Spleen (tissue), 7 donors: ENCODE measurements at regions not wholly inside any gene's neighbourhood (a gene's known extent, or its start where the extent isn't known, plus 50 kb on each side); places are given as distances from the start of the nearest gene placed in this dataset.

Experiments used
- POLR2AphosphoS5 ChIP-seq, 3 donors: sonication (generic); formaldehyde crosslinking; IDR thresholded peaks; one replicate each; pipeline ENCODE4 v1.5.1; 2017; ENCODE audit warnings: antibody characterized with exemption in 3 of 3
- TF ChIP-seq, protein P1 (sequence below), 11 experiments: fragments of 200-600 bp in 7 of 11; fragments of 450-650 bp in 4 of 11; sonication (generic) in 4 of 11; IDR thresholded peaks in 8 of 11; conservative IDR thresholded peaks in 3 of 11; 1 replicate in 7 of 11; 2 replicates in 4 of 11; pipeline versions ENCODE4 v1.4.0 to v1.8.0; 2016 to 2021; ENCODE audit warnings: antibody characterized with exemption in 11 of 11, inconsistent platforms in 4 of 11, mild to moderate bottlenecking in 1 of 11
- donor health status: DM: no; HTN: no; CAD: no; lungs with moderate emphysema.
- donor health status: DM: no; HTN: no; CAD: no.
- donor health status: DM: no; HTN: no; CAD: no.

DNA sequence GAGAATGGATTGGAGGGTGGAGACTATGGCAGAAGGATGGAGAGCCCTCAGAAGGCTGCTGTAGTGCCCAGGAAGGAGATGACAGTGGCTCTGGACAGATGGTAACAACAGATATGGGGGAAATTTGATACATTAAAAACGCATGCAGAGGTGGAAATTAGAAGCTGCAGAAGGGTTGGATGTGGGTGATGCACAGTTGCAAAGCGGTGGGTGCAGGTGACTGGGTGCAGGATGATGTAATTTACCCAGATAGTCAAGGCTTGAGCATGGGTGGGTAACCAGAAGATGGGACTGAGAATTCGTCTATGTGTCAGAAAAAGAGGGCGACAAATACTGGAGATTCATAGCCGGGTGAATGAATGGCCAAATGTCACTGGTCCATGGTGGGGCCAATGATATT is 570.3 kb downstream of the MN1 start:
- TF ChIP-seq, protein P1, sequence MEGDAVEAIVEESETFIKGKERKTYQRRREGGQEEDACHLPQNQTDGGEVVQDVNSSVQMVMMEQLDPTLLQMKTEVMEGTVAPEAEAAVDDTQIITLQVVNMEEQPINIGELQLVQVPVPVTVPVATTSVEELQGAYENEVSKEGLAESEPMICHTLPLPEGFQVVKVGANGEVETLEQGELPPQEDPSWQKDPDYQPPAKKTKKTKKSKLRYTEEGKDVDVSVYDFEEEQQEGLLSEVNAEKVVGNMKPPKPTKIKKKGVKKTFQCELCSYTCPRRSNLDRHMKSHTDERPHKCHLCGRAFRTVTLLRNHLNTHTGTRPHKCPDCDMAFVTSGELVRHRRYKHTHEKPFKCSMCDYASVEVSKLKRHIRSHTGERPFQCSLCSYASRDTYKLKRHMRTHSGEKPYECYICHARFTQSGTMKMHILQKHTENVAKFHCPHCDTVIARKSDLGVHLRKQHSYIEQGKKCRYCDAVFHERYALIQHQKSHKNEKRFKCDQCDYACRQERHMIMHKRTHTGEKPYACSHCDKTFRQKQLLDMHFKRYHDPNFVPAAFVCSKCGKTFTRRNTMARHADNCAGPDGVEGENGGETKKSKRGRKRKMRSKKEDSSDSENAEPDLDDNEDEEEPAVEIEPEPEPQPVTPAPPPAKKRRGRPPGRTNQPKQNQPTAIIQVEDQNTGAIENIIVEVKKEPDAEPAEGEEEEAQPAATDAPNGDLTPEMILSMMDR (IDR thresholded peaks at IDR 0.05 in 8 of 11, conservative IDR thresholded peaks at IDR 0.05 in 3 of 11), result no peak
- TF ChIP-seq POLR2AphosphoS5 (IDR thresholded peaks at IDR 0.05), result no peak
